DND-41 (cell line): ENCODE measurements at regions not wholly inside any gene's neighbourhood (a gene's known extent, or its start where the extent isn't known, plus 50 kb on each side); places are given as distances from the start of the nearest gene placed in this dataset.

Experiments
- ATAC-seq: fragments of 200-7000 bp; cut with Tn5 transposase; 3 replicates; pipeline ENCODE4 v1.9.1; 2021; ENCODE audit warnings: low read depth; ENCODE audit not compliant: insufficient read depth
- DNase-seq: peaks from one replicate; pipeline ENCODE4 v3.0.0-alpha.2; 2020
- H2AFZ ChIP-seq: 2 replicates; pipeline ENCODE4 v1.6.0; 2012; ENCODE audit warnings: low read depth, low read length
- H3K27ac ChIP-seq: 2 replicates; pipeline ENCODE4 v1.5.1; 2012; ENCODE audit warnings: low read length, inconsistent platforms
- H3K27me3 ChIP-seq: fragments of 200-600 bp; sonication (generic); 2 replicates; pipeline ENCODE4 v1.6.0; 2012; ENCODE audit warnings: low read length, mild to moderate bottlenecking, inconsistent platforms; ENCODE audit not compliant: insufficient read depth, poor library complexity
- H3K36me3 ChIP-seq: 2 replicates; pipeline ENCODE4 v1.5.1; 2012; ENCODE audit warnings: low read length, inconsistent platforms; ENCODE audit not compliant: insufficient read depth
- H3K4me1 ChIP-seq: 2 replicates; pipeline ENCODE4 v1.5.1; 2012; ENCODE audit warnings: mild to moderate bottlenecking, low read length; ENCODE audit not compliant: insufficient read depth
- H3K4me2 ChIP-seq: 2 replicates; pipeline ENCODE4 v1.6.0; 2012; ENCODE audit warnings: mild to moderate bottlenecking, moderate library complexity, low read length, inconsistent platforms; ENCODE audit not compliant: insufficient read depth
- H3K4me3 ChIP-seq, 2 experiments: fragments of 200-600 bp in 1 of 2; shearing (Covaris generic) in 1 of 2; 2 replicates each; pipeline ENCODE4 v1.5.1; 2012 to 2016; ENCODE audit warnings: inconsistent platforms in 2 of 2, low read length in 2 of 2, mild to moderate bottlenecking in 2 of 2, low read depth in 1 of 2, moderate library complexity in 1 of 2
- H3K79me2 ChIP-seq: 2 replicates; pipeline ENCODE4 v1.6.0; 2012; ENCODE audit warnings: low read length, inconsistent platforms; ENCODE audit not compliant: insufficient read depth
- H3K9ac ChIP-seq: 2 replicates; pipeline ENCODE4 v1.6.0; 2012; ENCODE audit warnings: low read depth, mild to moderate bottlenecking, inconsistent platforms, low read length, moderate library complexity
- H3K9me3 ChIP-seq: 2 replicates; pipeline ENCODE4 v1.5.1; 2012; ENCODE audit warnings: low read length, moderate library complexity, mild to moderate bottlenecking, inconsistent platforms; ENCODE audit not compliant: insufficient read depth, severe bottlenecking
- H4K20me1 ChIP-seq: 2 replicates; pipeline ENCODE4 v1.6.0; 2012; ENCODE audit warnings: low read length; ENCODE audit not compliant: insufficient read depth
- CTCF ChIP-seq: IDR thresholded peaks from 2 replicates; pipeline ENCODE4 v1.5.1; 2012; ENCODE audit warnings: borderline replicate concordance, low read length, moderate library complexity, mild to moderate bottlenecking; ENCODE audit not compliant: poor library complexity, severe bottlenecking; ENCODE audit errors: extremely low read depth
- EZH2 ChIP-seq: IDR thresholded peaks from 3 replicates; pipeline ENCODE4 v1.6.1; 2012; ENCODE audit warnings: borderline replicate concordance, low read depth, mild to moderate bottlenecking, moderate library complexity, low read length, inconsistent platforms; ENCODE audit not compliant: severe bottlenecking

DNA sequence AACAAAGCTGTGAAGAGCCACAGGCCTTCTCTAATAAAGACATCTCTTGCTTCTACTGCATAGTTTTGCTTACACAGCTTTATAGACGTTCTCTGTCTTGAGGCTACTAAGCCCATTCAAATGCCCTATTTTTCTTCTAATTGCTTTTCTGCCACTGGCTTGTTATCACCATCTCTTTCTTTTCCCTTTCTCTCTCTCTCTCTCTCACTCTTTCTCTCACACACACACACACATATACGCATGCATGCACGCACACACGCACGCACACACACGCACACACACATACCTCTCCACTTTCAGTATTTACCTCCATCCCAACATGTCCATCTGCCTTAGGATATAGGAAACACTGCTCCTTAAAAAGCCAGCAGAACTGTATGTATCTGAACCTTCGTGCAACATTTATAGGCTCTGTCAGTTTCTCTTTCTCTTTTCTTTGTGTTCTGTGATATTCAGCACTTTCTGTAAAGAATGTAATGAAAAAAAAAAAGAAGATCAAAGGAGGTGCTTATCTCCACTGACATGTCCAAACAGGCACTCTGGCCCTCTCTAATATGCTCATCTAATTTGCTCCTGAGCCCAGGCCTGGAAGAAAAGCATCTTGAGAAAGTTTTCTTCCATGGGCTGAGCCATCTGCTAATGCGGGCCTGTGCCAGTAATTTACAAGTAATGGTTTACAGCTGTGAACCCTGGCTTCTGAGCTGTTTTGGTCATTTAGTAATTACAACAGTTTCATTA lies 1046.7 kb upstream of the MAP3K7 start:
- H3K4me3 ChIP-seq: no peak overlapping the region
- H3K9me3 ChIP-seq: no peaks in the 10 kb centered on the region
- H3K79me2 ChIP-seq: no peaks in the 10 kb centered on the region
- H3K4me2 ChIP-seq: no peak overlapping the region
- no peak overlapping the region for H3K9ac ChIP-seq
- TF ChIP-seq CTCF (no peak), EZH2 (no peak)
- H4K20me1 ChIP-seq: no peaks in the 10 kb centered on the region
- no peak overlapping the region for H3K27ac ChIP-seq
- H3K36me3 ChIP-seq: no peaks in the 10 kb centered on the region
- no peaks in the 10 kb centered on the region for H3K4me1 ChIP-seq
- DNase-seq (no peak), ATAC-seq (no peak)
- no peak overlapping the region for H2AFZ ChIP-seq
- H3K27me3 ChIP-seq: no peaks in the 10 kb centered on the region

DNA sequence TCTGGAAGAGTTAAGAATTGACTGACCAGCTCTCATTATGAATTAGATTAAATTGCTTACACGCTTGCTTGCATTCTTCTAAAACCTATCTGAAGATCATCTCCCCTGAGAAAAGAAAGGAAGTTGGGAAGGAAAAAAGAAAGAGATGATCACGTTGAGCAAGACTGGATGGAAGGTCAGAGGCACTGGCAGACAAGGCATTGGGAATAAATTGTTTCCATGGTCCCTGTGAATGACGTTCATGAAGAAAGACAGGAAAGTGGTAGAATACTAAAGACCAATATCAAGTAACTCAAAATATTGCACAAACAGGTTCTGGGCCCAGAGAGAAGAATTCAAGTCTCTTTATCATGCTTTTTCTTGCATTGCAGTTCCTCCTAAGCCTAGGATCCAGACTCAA lies 1045.4 kb upstream of the MAP3K7 start:
- Histone ChIP-seq H2AFZ (no peak overlapping the region), H3K36me3 (no peaks in the 10 kb centered on the region), H4K20me1 (no peaks in the 10 kb centered on the region), H3K4me2 (no peak overlapping the region), H3K9me3 (no peaks in the 10 kb centered on the region), H3K9ac (no peak overlapping the region), H3K27ac (no peak overlapping the region), H3K4me3 (no peak overlapping the region), H3K79me2 (no peaks in the 10 kb centered on the region), H3K4me1 (no peaks in the 10 kb centered on the region), H3K27me3 (no peaks in the 10 kb centered on the region)
- TF ChIP-seq CTCF (no peak), EZH2 (no peak)
- no peak for DNase-seq
- ATAC-seq: no peak

- Histone ChIP-seq H3K36me3 (no peaks in the 10 kb centered on the region), H3K9me3 (no peaks in the 10 kb centered on the region), H2AFZ (no peak overlapping the region), H3K27ac (no peak overlapping the region), H3K79me2 (no peaks in the 10 kb centered on the region), H3K4me1 (no peaks in the 10 kb centered on the region), H4K20me1 (no peaks in the 10 kb centered on the region), H3K4me2 (no peak overlapping the region), H3K4me3 (no peak overlapping the region), H3K9ac (no peak overlapping the region), H3K27me3 (no peaks in the 10 kb centered on the region)
- no peak for DNase-seq
- no peak for TF ChIP-seq EZH2
- no peak for TF ChIP-seq CTCF
- no peak for ATAC-seq
Measured at GRCh38 chr6:91631227-91631626, 1044.4 kb upstream of the MAP3K7 start.
